WI38 (cell line): ENCODE measurements at regions not wholly inside any gene's neighbourhood (a gene's known extent, or its start where the extent isn't known, plus 50 kb on each side); places are given as distances from the start of the nearest gene placed in this dataset.
"Not testable (repeated sequence)": the region's sequence is repeated elsewhere in the genome, so short reads cannot be mapped to it uniquely, and the experiment has no call there.

Experiments
- H3K4me3 ChIP-seq: 2 replicates; pipeline ENCODE4 v1.5.1; 2011; ENCODE audit warnings: low read depth, mild to moderate bottlenecking, control low read depth, low read length
- TF ChIP-seq, protein P1 (sequence below): IDR thresholded peaks from 2 replicates; pipeline ENCODE4 v1.5.1; 2012; ENCODE audit warnings: low read depth, mild to moderate bottlenecking, control low read depth, low read length

- H3K4me3 ChIP-seq = no peak overlapping the region
- TF ChIP-seq, protein P1, sequence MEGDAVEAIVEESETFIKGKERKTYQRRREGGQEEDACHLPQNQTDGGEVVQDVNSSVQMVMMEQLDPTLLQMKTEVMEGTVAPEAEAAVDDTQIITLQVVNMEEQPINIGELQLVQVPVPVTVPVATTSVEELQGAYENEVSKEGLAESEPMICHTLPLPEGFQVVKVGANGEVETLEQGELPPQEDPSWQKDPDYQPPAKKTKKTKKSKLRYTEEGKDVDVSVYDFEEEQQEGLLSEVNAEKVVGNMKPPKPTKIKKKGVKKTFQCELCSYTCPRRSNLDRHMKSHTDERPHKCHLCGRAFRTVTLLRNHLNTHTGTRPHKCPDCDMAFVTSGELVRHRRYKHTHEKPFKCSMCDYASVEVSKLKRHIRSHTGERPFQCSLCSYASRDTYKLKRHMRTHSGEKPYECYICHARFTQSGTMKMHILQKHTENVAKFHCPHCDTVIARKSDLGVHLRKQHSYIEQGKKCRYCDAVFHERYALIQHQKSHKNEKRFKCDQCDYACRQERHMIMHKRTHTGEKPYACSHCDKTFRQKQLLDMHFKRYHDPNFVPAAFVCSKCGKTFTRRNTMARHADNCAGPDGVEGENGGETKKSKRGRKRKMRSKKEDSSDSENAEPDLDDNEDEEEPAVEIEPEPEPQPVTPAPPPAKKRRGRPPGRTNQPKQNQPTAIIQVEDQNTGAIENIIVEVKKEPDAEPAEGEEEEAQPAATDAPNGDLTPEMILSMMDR = no peak
Observed at GRCh38 chr11:29153078-29153477, 863.8 kb downstream of the KCNA4 start.

GRCh38 chr11:29142573-29142972, 874.3 kb downstream of the KCNA4 start:
- not testable (repeated sequence) for H3K4me3 ChIP-seq

DNA sequence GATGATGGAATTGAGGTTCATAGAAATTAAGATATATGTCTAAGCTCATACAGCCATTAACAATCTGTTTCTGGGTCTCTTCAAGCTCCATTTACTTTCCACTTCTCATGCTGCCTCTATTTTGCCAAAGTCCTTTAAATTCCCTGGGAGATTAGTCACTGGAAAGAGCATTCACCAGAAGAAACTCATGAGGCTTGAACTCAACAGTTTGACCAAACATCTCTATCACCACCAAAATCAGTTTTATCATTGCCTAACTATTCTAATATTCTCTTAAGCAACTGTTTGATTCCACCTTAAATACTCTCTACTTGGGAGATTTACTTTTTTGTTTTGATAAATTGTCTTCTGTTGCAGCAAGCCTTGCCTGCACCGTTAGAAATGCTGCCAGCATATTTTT, 881.3 kb downstream of the KCNA4 start:
- TF ChIP-seq, protein P1 = no peak
- H3K4me3 ChIP-seq = no peak overlapping the region

DNA sequence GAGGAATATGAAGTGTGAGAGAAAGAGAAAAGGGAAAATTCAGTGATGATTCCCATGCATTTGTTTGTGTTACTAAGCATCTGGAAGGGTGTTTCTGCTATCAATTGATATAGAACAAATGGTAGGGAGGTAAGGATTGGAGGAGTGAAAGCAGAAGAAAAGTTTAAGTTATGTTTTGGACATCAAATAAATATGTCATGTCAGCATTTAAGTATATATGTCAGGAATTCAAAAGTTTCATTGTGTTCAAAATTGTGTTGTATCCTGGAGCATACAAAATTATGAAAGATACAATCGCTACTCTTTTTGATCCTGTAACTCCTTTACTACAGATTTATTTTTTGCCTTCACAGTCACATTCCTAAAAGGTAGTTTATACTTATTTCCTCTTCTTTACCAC, 885.8 kb downstream of the KCNA4 start:
- no peak overlapping the region for H3K4me3 ChIP-seq
- TF ChIP-seq, protein P1 = no peak

DNA sequence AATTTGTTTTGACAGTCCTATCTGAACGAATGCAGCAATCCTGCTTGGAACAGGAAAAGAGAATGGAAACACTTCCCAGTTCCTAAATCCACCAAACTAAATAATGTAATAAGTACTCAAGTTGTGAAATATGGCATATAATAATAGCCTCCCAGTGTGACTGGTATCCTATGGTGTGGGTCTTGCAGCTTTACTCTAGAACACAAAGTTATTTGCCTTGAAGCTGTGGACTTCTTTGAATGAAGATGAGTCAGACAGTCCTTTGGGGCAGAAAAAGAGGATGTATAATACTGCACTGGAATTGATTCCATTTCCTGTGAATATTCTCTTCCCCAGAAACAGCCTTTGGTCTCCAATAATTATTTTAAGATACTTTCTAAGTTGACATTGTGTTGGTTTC, 887.0 kb downstream of the KCNA4 start:
- TF ChIP-seq, protein P1 = no peak

GRCh38 chr11:29127461-29127860, 889.4 kb downstream of the KCNA4 start:
- TF ChIP-seq, protein P1 = no peak
- H3K4me3 ChIP-seq = no peak overlapping the region

More for the DNA sequence above, 887.0 kb downstream of the KCNA4 start:
- H3K4me3 ChIP-seq = no peak overlapping the region

DNA sequence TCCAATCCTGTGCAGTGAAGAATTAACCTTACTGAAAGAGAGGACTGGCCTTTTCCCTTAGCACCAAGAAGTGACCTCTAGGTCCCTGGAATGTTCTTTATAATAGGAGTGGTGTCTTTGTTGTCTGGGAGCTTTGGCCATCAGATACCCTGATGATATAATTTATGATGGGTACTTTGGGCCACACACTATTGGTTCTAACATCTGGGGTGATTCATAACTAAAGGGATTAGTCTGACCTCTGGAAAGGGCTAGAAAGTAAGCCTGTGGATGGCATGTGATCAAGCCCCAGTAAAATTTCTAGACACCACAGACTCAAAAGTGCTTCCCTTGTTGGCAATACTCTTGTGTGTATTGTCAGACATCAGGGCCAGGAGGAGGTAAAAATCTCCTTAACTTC, 891.2 kb downstream of the KCNA4 start:
- H3K4me3 ChIP-seq = no peak overlapping the region
- TF ChIP-seq, protein P1 = no peak

GRCh38 chr11:29124470-29124869, 892.4 kb downstream of the KCNA4 start:
- TF ChIP-seq, protein P1 = no peak
- no peak overlapping the region for H3K4me3 ChIP-seq
